MM.1S (cell line): ENCODE measurements at regions not wholly inside any gene's neighbourhood (a gene's known extent, or its start where the extent isn't known, plus 50 kb on each side); places are given as distances from the start of the nearest gene placed in this dataset.

Source experiments
- DNase-seq: peaks from one replicate; pipeline ENCODE4 v3.0.0-alpha.2; 2015
- H2AFZ ChIP-seq: fragments of 300-600 bp; sonication (generic); 2 replicates; pipeline ENCODE4 v1.6.0; 2016; ENCODE audit warnings: antibody characterized with exemption, low read length
- H3F3A ChIP-seq: fragments of 300-600 bp; sonication (generic); 2 replicates; pipeline ENCODE4 v1.6.1; 2016; ENCODE audit warnings: mild to moderate bottlenecking, antibody characterized with exemption, low read length, moderate library complexity, mixed read lengths; ENCODE audit not compliant: insufficient read depth
- H3K27ac ChIP-seq: fragments of 300-600 bp; sonication (generic); 2 replicates; pipeline ENCODE4 v1.5.1; 2016; ENCODE audit warnings: mild to moderate bottlenecking, low read length
- H3K27me3 ChIP-seq: fragments of 300-600 bp; sonication (generic); replicated peaks from 2 replicates; pipeline ENCODE4 v1.6.0; 2016; ENCODE audit warnings: low read length; ENCODE audit not compliant: insufficient read depth
- H3K36me3 ChIP-seq: fragments of 300-600 bp; sonication (generic); replicated peaks from 2 replicates; pipeline ENCODE4 v1.6.1; 2016; ENCODE audit warnings: mild to moderate bottlenecking, low read length, mixed read lengths; ENCODE audit not compliant: insufficient read depth
- H3K4me1 ChIP-seq: fragments of 300-600 bp; sonication (generic); 2 replicates; pipeline ENCODE4 v1.6.1; 2016; ENCODE audit warnings: low read length, mixed read lengths
- H3K4me2 ChIP-seq: fragments of 300-600 bp; sonication (generic); 2 replicates; pipeline ENCODE4 v1.6.0; 2016; ENCODE audit warnings: low read depth, low read length
- H3K4me3 ChIP-seq: fragments of 300-600 bp; sonication (generic); 2 replicates; pipeline ENCODE4 v1.5.1; 2016; ENCODE audit warnings: low read length, mixed read lengths
- H3K79me2 ChIP-seq: fragments of 300-600 bp; sonication (generic); 2 replicates; pipeline ENCODE4 v1.6.1; 2016; ENCODE audit warnings: mixed run types, low read length, mixed read lengths
- H3K9ac ChIP-seq: fragments of 300-600 bp; sonication (generic); 2 replicates; pipeline ENCODE4 v1.6.1; 2016; ENCODE audit warnings: low read length, mixed read lengths
- H3K9me2 ChIP-seq: fragments of 300-600 bp; sonication (generic); replicated peaks from 2 replicates; pipeline ENCODE4 v1.6.1; 2016; ENCODE audit warnings: mild to moderate bottlenecking, low read length, mixed read lengths; ENCODE audit not compliant: insufficient read depth
- H3K9me3 ChIP-seq: fragments of 300-600 bp; sonication (generic); replicated peaks from 2 replicates; pipeline ENCODE4 v1.6.1; 2016; ENCODE audit warnings: mild to moderate bottlenecking, low read length, mixed read lengths; ENCODE audit not compliant: insufficient read depth
- H4K20me1 ChIP-seq: fragments of 300-600 bp; sonication (generic); 2 replicates; pipeline ENCODE4 v1.6.1; 2016; ENCODE audit warnings: mild to moderate bottlenecking, low read length, moderate library complexity, mixed read lengths; ENCODE audit not compliant: insufficient read depth
- EZH2 ChIP-seq: fragments of 300-600 bp; sonication (generic); optimal IDR thresholded peaks from 2 replicates; pipeline ENCODE3; 2017; ENCODE audit warnings: low read depth, mild to moderate bottlenecking, antibody characterized with exemption, low read length, mixed read lengths
- EZH2phosphoT487 ChIP-seq: fragments of 300-600 bp; sonication (generic); IDR thresholded peaks from 2 replicates; pipeline ENCODE4 v1.6.1; 2018; ENCODE audit warnings: antibody characterized with exemption, low read length
- TF ChIP-seq, protein P1 (sequence below): fragments of 300-600 bp; sonication (generic); IDR thresholded peaks from 2 replicates; pipeline ENCODE4 v1.5.1; 2016; ENCODE audit warnings: antibody characterized with exemption, low read length, mixed read lengths

DNA sequence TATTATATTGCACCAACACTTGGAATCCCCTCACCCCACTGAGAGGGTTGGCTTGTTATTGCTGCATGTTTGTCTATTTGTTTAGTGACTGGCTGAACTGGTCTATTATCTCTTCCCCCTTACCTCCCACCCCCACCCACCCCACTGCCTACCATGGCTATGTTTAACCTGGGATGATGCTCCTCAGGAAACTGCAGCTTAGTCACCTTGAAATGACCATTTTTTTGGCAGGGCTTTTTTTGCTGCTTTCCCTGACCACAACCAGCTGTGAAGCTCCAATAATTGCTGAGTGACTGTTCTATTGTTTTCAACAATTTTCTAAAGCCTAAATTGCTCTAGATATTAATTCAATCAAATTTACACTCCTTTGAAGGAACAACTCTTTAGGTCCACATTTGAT, 137.9 kb upstream of the CADM2 start:
- no peaks in the 10 kb centered on the region for H3K4me1 ChIP-seq
- no peak for TF ChIP-seq EZH2phosphoT487
- no peak for TF ChIP-seq EZH2
- TF ChIP-seq, protein P1, sequence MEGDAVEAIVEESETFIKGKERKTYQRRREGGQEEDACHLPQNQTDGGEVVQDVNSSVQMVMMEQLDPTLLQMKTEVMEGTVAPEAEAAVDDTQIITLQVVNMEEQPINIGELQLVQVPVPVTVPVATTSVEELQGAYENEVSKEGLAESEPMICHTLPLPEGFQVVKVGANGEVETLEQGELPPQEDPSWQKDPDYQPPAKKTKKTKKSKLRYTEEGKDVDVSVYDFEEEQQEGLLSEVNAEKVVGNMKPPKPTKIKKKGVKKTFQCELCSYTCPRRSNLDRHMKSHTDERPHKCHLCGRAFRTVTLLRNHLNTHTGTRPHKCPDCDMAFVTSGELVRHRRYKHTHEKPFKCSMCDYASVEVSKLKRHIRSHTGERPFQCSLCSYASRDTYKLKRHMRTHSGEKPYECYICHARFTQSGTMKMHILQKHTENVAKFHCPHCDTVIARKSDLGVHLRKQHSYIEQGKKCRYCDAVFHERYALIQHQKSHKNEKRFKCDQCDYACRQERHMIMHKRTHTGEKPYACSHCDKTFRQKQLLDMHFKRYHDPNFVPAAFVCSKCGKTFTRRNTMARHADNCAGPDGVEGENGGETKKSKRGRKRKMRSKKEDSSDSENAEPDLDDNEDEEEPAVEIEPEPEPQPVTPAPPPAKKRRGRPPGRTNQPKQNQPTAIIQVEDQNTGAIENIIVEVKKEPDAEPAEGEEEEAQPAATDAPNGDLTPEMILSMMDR: no peak
- H3F3A ChIP-seq: no peaks in the 10 kb centered on the region
- no peak overlapping the region for H3K4me3 ChIP-seq
- H4K20me1 ChIP-seq: no peaks in the 10 kb centered on the region
- no peak overlapping the region for H3K4me2 ChIP-seq
- H3K27ac ChIP-seq: no peak overlapping the region
- DNase-seq: no peak
- no peaks in the 10 kb centered on the region for H3K79me2 ChIP-seq
- no peaks in the 10 kb centered on the region for H3K27me3 ChIP-seq
- H2AFZ ChIP-seq: no peak overlapping the region
- H3K9me3 ChIP-seq: no peaks in the 10 kb centered on the region
- H3K9me2 ChIP-seq: no peaks in the 10 kb centered on the region
- no peaks in the 10 kb centered on the region for H3K36me3 ChIP-seq
- H3K9ac ChIP-seq: no peak overlapping the region

DNA sequence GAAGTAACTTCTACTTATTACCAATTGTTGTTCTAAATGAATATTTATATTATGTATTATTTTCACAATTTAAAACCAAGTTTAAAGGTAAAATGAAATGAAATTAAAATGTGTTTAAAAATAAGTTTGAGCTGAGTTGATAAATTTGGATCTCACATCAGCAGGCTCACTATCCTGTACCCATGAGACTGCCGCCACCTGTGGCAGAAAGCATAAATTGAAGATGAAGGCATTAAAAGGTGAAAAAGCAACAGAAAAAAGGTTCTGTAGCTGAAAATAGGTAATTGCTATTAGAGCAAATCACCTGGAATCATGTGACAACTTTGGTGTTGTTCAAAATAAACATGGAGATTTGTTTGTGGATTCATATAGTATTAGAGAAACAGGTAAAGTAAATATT, 133.0 kb upstream of the CADM2 start:
- H3K36me3 ChIP-seq: no peaks in the 10 kb centered on the region
- TF ChIP-seq EZH2phosphoT487: no peak
- TF ChIP-seq, protein P1: no peak
- TF ChIP-seq EZH2: no peak
- H3K9me3 ChIP-seq: no peaks in the 10 kb centered on the region
- H3K4me3 ChIP-seq: no peak overlapping the region
- H3K27me3 ChIP-seq: no peaks in the 10 kb centered on the region
- H4K20me1 ChIP-seq: no peaks in the 10 kb centered on the region
- H2AFZ ChIP-seq: no peak overlapping the region
- H3K27ac ChIP-seq: no peak overlapping the region
- no peak overlapping the region for H3K4me2 ChIP-seq
- no peak overlapping the region for H3K9ac ChIP-seq
- no peak for DNase-seq
- no peaks in the 10 kb centered on the region for H3K4me1 ChIP-seq
- no peaks in the 10 kb centered on the region for H3F3A ChIP-seq
- no peaks in the 10 kb centered on the region for H3K79me2 ChIP-seq
- no peaks in the 10 kb centered on the region for H3K9me2 ChIP-seq

DNA sequence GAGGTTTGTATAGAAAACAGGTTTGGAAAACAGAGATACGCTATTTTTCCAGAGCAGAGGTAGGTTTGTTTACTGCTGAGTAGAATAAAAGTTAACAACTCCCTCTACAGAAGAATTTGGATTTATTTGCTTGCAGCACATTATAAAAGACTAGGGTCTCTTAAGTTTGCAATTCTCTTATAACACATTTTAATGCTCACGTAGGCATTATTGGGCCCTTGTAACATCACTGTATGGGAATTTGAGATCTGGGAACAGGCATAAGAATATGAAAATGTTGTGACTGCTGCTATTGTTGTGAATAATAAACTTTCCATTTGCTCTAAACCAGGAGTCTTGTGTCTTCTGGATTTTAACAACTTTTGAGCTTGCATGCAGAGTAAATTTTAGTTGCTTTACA, 128.3 kb upstream of the CADM2 start:
- Histone ChIP-seq H3K27ac (no peak overlapping the region), H2AFZ (no peak overlapping the region), H3K27me3 (no peaks in the 10 kb centered on the region), H3K4me1 (no peaks in the 10 kb centered on the region), H3K36me3 (no peaks in the 10 kb centered on the region), H4K20me1 (no peaks in the 10 kb centered on the region), H3K4me3 (no peak overlapping the region), H3K9me2 (no peaks in the 10 kb centered on the region), H3K79me2 (no peaks in the 10 kb centered on the region), H3F3A (no peaks in the 10 kb centered on the region), H3K9ac (no peak overlapping the region), H3K4me2 (no peak overlapping the region), H3K9me3 (no peaks in the 10 kb centered on the region)
- TF ChIP-seq, protein P1: no peak
- TF ChIP-seq EZH2 (no peak), EZH2phosphoT487 (no peak)
- no peak for DNase-seq

DNA sequence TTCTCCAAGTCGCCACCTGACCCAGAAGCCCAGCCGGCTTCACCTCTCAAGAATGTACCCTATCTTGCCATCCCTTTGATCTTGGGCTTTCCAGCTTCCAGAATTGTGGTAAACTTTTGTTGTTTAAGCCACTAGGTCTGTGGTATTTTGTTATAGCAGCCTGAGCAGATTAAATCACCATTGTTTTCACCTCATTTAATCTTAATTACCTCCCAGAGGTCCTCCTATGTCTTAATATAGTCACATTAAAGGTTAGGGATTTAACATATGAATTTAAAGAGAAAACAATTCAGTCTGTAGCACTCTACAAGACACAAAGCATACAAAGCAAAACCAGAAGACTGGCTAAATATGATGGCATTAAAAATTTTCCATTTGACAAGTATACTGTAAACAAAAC, 123.4 kb upstream of the CADM2 start:
- no peaks in the 10 kb centered on the region for H3K9me2 ChIP-seq
- H3K79me2 ChIP-seq: no peaks in the 10 kb centered on the region
- H3K4me1 ChIP-seq: no peaks in the 10 kb centered on the region
- DNase-seq: no peak
- no peak overlapping the region for H2AFZ ChIP-seq
- H3K36me3 ChIP-seq: no peaks in the 10 kb centered on the region
- no peaks in the 10 kb centered on the region for H3K9me3 ChIP-seq
- H4K20me1 ChIP-seq: no peaks in the 10 kb centered on the region
- no peaks in the 10 kb centered on the region for H3K27me3 ChIP-seq
- H3K9ac ChIP-seq: no peak overlapping the region
- no peak overlapping the region for H3K4me3 ChIP-seq
- no peaks in the 10 kb centered on the region for H3F3A ChIP-seq
- H3K27ac ChIP-seq: no peak overlapping the region
- H3K4me2 ChIP-seq: no peak overlapping the region
- TF ChIP-seq, protein P1: no peak
- TF ChIP-seq EZH2phosphoT487: no peak
- TF ChIP-seq EZH2: no peak
